DMS153 treated with DMSO at 0.1 percent for 48 hours (cell line): ENCODE measurements at regions not wholly inside any gene's neighbourhood (a gene's known extent, or its start where the extent isn't known, plus 50 kb on each side); places are given as distances from the start of the nearest gene placed in this dataset.

Source experiments
- DNase-seq: peaks from one replicate; lab custom pipeline; 2025; ENCODE audit not compliant: unreplicated experiment; lab: John Stamatoyannopoulos, UW

DNA sequence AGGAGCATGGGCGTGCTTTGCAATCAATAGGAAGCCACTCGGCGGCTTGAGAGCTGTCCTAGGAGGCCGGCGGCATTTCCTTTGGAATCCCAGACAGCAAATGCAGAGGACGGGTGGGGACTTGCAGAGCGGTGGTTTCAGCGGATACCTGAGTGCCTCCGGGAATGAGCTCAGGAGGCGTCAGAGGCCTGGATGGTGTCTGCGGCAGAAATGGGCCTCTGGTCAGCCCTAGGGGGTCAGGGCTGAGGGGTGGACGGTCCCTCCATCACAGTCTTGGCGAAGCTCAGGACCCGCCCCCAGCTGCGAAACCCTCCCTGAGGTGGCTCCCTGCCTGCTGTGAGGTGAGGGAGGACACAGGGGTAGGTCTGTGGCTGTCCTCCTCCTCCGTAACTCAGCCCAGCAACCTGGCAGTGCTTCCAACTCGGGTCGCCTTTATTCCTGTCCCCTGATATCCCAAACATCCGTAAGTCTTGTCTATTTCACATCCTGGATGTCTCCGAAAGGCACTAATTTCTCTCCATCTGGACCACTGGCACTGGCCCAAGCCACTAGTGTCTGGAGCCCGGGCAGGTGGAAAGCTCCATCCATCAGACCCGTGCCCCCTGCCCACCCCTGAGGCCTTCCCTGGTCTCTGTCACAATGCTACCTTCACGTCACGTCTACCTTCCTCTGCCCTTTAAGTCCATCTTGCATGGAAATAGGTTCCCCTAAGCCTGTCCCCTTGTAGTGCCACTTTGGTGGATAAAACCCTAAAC, 686.6 kb downstream of the BRD1 start:
- no peak for DNase-seq

DNA sequence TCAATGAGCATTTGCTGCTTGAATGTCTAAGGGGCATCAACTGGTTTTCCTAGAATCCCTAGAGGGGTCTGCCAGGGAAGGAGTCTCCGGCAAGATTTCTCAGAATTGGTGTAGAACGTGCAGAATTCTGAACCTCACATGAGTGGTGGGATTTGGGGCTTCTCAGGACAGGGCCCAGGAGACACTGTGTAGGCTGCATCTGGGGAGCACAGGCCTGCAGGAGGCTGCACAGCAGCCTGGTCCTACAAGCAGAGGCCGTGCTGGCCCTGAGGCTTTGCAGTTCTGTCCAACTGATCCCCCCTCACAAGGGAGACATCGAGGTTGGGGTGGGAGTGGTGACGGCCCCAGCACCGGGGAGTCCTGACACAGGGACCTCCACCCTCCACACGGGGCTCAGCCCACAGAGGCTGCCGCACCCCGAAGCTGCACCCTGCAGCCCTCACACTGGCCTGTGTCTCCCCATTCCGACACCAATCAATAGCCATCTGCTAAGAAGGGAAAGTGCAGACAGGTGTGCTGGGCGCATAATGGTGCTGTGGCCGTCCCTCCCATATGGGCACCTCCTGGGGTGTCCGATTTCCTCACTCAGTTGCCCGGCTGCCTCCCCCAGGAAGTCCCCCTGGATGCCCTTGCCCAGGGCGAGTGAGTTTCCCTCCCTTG, 688.1 kb downstream of the BRD1 start:
- DNase-seq, result no peak

DNA sequence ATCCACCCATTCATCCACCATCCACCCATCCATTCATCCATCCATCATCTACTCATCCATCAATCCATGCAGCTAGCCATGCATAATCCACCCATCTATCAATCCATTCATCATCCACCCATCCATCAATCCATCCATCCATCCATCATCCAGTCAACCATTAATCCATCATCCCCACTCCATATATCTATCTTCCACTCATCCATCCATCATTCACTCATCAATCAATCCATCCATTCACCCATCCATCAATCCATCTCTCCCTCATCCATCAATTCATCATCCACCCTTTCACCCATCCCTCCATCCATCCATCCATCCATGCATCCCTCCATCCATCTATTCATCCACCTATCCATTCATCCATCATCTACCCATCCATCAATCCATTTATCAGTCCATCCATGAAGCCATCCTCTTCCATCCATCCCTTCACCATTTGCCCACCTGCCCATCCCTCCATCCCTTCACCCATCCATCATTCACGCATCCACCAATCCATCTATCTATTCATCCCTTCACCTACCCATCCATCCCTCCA, 689.4 kb downstream of the BRD1 start:
- no peak for DNase-seq

DNA sequence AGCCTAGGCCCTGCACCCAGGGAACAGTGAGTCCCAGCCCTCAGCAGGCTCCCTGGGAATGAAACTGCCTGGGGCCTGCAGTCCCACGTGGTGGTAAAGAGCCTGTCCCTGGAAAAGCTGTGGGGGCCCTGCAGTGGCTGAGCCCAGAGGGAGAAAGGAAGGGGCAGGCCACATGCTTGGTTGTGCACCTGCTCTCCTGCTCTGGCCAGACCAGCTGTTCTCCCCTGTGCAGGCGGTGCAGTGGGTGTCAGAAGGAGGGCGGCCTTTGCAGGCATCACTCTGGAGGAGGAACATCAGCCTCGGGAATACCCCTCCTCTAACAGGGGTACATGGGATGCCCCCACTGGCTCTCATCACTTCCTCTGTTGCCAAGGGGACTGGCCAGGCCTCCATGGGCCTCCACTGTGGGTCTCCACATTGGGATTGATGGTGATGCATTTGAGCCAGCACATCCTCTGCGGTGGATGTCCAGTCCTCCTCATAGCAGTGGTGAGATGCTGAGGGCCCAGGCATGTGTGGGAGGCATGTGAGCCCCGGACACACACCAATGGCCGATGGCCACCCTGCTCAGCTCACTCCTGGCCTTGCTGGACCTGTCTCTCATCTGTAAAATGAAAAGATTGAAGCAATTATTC, 690.4 kb downstream of the BRD1 start:
- DNase-seq, result no peak

DNA sequence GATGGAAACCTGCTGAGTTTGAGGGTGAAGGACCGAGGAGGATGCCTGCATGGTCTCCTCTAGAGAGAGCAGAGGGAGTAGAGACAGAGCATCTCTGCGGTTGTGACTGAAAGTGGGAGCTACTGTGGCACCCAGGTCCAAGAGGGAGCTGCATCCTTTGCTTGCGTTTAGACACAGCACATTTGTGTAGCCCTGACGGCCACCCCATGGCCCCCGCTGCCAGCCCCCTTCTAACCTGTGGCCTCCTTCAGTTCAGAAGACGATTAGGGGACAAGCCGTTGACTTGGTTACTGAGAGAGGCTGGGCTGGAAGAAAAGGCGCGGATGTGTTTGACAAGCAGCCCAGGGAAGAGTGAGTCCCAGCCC, 690.9 kb downstream of the BRD1 start:
- DNase-seq, result no peak

DNA sequence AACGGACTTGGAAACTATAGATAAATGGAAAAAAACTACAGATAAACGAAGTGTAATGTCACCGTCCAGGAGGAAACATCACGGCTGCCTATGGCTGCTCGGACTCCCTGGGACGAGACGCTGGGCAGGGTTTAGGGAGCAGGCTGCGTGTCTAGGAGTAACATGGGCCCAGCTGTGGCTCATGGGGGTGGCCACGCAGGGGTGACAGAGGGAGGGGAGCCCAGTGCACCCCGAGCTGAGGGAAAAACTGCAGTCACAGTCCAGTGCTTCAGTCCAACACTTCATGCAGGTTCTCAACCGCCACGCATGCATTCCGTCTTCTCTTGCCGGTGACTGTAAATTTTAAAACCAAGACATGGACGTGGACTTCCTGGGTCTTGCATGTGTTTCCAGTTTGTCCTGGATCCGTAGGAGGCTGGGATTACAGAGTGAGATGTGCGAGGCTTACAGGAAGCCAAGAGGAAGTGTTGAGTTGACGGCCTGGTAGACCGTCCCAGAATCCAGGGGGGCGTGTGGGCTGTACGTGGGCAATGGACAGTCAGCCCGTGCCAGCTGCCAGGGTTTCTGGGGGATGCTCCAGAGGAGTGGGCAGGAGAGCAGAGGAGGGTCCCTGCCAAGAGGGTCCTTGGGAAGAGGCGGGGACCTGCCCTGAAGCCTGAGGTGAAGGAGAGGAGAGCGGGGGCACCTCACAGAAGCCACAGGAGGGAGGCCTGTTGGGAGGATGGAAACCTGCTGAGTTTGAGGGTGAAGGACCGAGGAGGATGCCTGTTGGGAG, 691.4 kb downstream of the BRD1 start:
- DNase-seq, result no peak

DNA sequence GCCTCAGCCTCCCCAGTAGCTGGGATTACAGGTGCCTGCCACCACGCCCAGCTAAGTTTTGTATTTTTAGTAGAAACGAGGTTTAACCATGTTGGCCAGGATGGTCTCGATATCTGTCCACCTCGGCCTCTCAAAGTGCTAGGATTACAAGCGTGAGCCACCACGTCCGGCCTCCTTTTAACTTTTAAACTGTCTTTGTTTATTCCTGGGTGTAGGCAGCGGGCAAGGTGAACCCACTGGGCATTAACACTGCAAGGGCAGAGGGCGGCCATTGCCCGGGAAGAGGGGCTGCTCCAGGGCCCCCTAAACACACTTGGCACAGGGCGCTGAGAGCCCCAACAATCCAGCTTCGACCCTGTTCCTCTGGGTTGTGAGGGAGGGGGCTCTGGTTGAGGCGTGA, 693.6 kb downstream of the BRD1 start:
- no peak for DNase-seq

DNA sequence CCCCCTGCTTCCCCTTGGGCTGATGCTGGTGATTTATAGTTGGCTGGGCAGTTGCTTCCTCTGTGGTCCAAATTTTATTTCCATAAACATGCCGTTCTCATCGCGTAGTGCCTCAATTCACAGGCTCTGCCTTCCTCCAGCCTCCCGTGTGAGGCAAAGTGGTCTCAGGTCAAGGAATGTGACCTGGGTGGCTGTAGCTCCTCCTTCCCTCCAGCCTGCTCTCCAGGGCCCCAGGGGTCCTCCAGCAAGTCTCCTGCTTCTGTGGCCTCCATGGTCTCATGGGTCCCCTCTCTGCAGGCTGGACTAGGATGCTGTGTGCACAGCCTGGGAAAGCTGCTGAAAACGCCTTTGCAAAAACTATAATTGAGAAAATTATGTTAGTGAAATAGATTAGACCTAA, 694.1 kb downstream of the BRD1 start:
- no peak for DNase-seq

DNA sequence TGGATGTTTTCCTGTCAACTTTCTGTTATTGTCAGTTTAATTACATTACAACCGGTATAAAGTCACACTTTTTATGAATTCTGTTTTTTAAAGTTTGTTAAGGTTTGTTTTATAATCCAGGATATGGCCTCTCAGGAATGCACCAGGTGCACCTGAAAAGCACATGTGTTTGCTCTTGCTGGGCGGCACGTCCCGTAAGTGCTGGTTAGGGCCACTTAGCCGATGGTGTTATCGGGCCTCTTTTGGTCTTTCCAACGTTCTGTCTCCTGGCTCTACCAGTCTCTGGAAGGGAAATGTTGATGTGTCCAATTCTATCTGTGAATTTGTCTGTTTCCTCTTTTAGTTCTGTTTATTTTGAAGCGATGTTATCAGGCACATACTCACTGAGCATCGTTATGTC, 695.7 kb downstream of the BRD1 start:
- peak; percentile 96 for DNase-seq

DNA sequence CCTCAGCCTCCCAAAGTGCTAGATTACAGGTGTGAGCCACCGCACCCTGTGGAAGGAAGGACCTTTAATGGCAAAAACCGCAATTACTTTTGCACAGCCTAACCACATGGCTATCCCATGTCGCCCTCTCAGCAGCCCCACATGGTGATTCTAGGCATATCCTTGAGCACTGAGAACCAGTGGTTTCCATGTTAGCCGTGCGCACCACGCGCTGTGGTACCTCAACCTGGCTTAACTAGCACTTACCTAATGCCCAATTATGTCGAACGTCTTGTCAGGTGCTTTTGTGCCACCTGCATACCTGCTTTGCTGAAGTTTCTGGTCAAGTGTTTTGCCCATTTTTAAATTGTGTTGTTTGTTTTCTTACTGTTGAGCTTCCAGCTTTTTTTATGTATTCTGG, 697.9 kb downstream of the BRD1 start:
- no peak for DNase-seq

DNA sequence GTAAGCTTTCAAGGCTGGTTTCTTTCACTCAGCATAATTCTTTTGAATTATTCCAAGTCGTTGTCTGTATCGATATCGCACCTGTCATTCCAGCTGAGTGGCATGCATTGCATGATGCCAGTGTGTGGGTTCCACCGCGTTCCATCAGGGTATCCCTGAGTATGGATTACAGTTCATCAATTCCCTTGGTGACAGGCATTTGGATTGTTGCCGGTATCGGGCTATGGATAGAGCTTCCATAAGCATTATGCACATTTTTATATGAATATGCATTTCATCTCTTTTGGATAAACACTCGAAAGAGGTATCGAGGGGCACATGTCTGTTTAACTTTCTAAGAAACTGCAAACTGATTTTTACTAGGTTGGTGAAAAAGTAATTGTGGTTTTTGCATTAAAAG, 698.8 kb downstream of the BRD1 start:
- DNase-seq, result no peak

DNA sequence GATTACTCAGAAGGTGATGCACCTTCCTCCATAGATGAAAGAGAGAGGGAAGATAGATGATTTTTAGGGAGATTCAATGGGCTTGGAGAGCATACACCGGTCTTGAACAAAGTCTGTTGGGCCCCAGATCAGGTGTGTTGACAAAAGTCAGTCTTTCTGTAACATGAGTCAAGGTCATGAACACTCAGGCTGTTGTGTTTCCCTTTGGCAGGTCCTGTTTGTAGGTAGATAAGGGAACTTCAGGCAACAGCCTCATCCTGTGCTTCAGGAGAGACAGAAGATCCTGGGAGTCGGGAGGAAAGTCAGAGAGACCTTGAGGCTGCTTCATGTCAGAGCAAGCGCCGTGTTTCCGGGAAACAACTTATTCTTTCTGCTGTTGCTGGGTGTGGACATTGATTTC, 703.1 kb downstream of the BRD1 start:
- DNase-seq, result no peak

DNA sequence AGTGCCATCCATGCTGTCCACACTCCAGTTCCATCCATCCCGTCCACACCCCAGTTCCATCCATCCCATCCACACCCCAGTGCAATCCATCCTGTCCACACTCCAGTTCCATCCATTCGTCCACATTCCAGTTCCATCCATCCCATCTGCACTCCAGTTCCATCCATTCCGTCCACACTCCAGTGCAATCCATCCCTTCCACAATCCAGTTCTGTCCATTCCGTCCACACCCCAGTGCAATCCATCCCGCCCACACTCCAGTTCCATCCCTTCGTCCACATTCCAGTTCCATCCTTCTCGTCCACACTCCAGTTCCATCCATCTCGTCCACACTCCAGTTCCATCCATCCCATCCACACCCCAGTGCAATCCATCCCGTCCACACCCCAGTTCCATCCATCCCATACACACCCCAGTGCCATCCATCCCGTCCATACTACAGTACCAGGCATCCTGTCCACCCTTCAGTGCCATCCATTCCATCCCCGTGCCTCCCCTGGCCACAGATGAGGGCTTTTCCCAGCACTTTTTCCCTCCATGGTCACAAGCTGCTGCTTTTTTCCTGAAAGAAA, 704.0 kb downstream of the BRD1 start:
- DNase-seq, result no peak

DNA sequence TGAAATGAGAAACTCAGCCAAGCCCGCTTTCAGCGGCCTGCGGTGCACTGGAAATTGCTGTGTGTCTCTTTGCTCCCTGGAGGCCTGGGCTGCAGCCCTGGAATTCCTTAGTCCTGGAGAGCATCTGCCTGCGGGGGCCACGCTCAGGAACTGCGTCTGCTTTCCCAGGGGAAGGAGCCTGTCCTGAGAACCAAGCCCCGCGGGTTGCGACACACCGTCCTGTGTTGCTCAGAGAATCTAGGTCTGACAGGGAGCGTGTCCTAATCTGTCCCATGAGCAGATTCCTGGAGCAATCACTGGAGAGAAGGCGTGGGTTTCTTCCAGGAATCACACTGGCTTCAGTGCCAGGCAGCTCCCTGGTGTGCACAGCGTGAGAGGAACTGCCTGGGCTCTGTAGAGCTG, 708.1 kb downstream of the BRD1 start:
- no peak for DNase-seq

DNA sequence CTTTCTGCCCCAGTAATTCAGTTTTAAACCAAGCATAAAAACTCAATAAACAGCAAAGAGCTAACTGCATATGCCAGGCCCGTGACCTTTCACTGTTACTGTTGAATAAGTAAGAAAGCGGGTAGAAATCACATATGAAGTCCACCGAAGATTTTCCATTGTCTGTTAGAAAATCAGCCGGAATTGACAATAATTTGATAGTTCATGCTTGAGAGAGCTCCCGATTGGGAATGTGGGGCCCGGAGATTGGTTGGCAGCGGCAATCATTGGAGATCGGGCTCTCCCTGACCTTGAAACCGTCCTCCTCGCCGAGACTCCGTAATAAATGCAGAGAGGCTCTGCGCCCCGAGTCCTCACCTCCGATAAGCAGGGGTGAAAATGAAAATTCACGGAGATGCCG, 709.6 kb downstream of the BRD1 start:
- DNase-seq, result no peak

DNA sequence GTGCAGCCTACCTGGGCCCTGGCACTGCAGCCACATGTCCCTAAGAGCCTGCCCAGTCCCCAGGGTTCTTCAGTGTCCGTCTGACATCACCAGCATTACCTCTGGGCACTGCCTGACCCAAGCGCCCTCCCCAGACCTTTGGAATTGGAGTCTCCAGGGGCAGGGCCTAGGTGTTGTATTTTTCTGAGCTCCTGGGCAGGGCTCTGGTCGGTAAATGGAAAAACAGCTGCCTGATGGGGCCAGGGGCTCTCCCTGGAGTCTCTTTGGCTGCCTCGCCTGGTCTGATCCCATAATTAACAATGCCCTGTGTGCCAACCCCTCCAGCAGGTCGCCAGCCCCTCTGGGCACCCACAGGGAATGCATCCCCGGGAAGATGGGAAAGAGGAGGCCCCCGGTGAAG, 710.2 kb downstream of the BRD1 start:
- DNase-seq, result no peak

DNA sequence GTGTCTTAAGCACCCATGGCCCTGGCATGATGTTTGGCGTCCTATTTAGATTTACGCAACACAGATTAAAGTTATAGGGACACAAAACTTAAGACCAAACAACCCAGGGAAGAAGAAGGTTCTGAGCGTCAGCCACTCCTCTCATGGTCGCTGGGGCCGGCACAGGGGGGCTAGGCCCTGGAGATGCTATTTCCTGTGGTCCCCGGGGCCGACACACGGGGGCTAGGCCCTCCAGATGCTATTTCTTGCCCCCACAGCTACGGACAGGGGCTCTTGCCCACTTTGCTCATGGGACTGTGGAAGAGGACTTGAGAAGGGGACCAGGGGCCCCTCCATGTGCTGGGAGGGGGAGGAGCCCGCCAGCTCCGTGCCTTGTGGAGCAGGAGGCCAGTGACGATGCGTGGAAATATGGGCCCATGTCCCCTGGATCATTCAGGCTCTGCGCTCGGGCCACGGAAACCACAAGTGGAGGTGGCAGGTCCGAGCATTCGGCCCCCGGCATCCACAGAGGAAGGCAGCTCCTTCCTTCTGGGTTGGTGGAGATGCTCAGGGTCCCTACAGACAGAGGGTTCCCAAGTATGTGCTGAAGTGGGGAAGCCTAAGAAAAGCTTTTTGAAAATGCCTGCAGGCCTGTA, 711.1 kb downstream of the BRD1 start:
- DNase-seq, result no peak

DNA sequence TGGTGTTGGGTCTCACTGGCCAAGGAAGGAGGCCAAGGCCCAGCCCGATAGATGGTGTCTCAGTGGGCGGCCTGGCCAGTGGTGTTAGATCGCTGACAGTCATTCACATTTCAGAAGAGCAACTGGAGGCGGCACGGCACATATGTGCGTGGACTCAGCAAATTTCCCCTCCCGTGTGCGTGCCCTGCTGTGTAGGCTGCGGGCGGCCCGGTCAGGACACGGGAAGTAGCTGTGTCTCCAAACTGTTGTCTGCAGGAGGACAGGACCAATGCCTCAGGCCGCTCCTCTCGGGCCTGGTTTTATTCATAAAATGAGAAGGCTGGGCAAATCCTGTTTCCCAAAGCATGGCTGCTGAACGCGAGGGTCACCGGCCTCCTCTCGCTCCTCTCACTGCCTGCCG, 711.7 kb downstream of the BRD1 start:
- no peak for DNase-seq

DNA sequence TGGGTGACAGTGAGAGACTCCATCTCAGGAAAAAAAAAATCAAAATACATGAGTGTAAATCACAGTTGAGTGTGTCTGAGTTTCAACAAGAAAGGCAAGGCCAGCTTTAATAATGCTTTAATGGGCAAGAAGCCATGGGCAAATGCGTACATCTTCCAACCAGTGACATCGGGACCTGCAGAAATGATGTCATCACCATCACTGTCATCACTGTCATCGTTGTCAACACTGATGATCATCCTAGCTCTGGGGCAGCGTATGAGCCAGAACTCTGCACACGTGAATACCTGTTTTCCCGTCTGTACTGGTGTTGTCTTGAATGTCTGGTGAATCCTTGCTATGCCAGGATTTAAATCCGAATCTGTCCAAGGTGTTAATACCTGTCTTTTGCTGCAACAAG, 712.5 kb downstream of the BRD1 start:
- DNase-seq, result no peak

DNA sequence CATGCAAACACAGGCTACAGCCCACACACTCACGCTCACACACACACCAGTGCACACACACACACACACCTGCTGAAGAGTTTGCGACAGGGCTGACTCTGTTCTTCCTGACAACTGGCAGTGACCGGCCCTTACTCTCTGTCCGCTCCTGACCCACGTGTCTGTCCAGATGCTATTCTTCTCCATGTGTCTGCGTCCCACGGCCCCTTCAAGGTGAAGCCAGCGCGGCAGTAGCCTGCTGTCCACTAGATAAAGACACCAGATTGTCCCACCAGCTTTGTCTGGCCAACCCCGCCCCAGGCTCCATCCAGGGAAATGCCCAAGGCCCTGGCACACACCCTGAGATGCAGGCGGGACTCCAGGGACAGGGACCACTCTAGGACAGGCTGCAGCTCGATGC, 713.9 kb downstream of the BRD1 start:
- no peak for DNase-seq
